GM19468 (cell line): ENCODE measurements at regions not wholly inside any gene's neighbourhood (a gene's known extent, or its start where the extent isn't known, plus 50 kb on each side); places are given as distances from the start of the nearest gene placed in this dataset.
"Not testable (repeated sequence)": the region's sequence is repeated elsewhere in the genome, so short reads cannot be mapped to it uniquely, and the experiment has no call there.

ENCODE experiments used
- ATAC-seq: cut with Tn5 transposase; IDR thresholded peaks from one replicate; pipeline ENCODE4 v1.9.1; 2021; ENCODE audit warnings: mild to moderate bottlenecking, moderate library complexity, moderate number of reproducible peaks; ENCODE audit not compliant: unreplicated experiment; ENCODE audit errors: extremely low read depth

GRCh38 chr17:70414300-70414699 is 245.0 kb downstream of the KCNJ2 start:
- ATAC-seq, result no peak

- no peak for ATAC-seq
These were observed 251.6 kb downstream of the KCNJ2 start for GRCh38 chr17:70420861-70421445.

- ATAC-seq, result no peak
These were observed 253.5 kb downstream of the KCNJ2 start for GRCh38 chr17:70422862-70423261.

- ATAC-seq, result no peak
These were observed 254.2 kb downstream of the KCNJ2 start for GRCh38 chr17:70423562-70423961.

- ATAC-seq, result no peak
These were observed 257.4 kb downstream of the KCNJ2 start for GRCh38 chr17:70426752-70427151.

GRCh38 chr17:70434536-70435490 is 265.5 kb downstream of the KCNJ2 start:
- no peak for ATAC-seq

DNA sequence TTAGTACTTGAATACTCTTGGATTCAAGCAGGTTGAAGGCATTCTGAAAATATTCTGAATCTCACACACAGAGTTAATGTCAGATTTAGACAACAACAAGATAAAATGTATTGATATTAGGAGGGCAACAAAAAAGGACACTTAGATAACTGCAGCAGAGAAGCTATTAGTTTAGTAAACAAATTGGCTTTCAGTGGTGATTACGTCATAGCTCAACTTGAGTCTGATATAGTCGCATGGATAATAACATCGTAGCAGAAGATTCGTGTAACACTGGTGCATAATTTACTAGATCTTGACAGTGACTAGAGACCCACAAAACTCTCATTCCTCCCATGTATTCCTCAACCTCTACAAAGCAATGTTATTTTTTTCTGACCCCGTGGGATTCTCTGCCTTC is 268.3 kb downstream of the KCNJ2 start:
- ATAC-seq, result no peak

GRCh38 chr17:70446446-70446845 is 277.1 kb downstream of the KCNJ2 start:
- ATAC-seq, result no peak

DNA sequence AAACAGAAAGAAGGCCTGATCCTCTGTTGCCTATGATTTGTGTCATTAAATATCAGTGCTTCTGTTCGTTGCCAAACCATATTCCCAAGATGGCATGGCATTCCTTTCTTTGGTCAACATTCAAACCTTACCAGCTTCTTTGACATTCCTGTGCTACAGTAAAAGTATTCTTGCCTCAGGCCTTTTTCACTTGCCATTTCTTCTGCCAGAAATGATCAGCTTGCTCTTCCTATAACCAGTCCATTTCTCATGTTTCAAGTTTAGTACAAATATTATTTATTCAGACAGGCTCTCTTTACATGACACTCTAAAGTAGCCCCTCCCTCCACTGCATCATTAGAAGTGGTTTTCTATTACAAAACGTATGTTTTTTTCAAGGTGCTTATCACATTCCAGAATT is 278.3 kb downstream of the KCNJ2 start:
- ATAC-seq, result no peak

DNA sequence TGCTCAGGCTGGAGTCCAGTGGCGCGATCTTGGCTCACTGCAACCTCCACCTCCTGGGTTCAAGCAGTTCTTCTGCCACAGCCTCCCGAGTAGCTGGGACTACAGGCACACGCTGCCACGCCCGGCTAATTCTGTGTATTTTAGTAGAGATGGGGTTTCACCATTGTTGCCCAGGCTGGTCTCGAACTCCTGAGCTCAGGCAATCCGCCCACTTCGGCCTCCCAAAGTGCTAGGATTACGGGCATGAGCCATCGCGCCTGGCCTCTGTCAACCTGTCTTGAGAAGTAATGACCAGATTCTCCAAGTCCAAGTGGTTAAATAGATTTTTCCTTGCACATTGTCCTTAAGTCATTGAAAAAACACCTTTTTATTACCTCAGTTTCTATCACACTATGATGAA is 283.7 kb downstream of the KCNJ2 start:
- not testable (repeated sequence) for ATAC-seq

DNA sequence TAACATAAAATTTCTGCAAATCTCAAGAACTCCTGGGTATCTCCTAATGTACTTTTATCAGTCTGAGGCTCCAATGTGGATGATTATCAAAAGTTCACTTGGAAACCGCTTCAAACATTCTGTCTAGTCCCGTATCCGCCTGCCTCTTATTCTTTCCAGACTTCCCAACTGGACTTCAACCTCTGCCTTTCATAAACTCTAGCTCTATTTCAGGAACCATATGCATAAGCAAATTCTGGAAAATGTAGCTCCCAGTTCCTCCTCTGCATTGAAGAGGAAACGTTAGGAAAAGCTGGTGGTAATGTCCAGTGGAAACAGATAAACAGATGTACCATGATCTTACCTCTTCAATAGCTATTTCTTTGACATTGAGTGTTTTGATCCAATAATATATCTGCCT is 285.0 kb downstream of the KCNJ2 start:
- no peak for ATAC-seq

- no peak for ATAC-seq
These were observed 285.6 kb downstream of the KCNJ2 start for GRCh38 chr17:70454908-70455307.

DNA sequence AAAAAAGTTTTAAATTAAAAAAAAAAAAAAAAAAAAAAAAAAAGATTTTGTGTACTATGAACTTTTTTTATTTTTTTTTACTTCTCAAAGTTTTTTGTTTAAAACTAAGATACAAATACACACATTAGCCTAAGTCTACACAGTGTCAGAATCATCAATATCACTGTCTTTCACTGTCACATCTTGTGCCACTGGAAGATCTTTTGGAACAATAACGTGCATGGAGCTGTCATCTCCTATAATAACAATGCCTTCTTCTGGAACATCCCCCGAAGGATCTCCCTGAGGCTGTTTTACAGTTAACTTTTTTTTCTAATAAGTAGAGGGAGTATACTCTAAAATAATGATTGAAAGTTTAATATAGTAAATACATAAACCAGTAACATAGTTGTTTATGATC is 295.7 kb downstream of the KCNJ2 start:
- no peak for ATAC-seq

- ATAC-seq, result no peak
These were observed 299.3 kb downstream of the KCNJ2 start for GRCh38 chr17:70468661-70469060.

DNA sequence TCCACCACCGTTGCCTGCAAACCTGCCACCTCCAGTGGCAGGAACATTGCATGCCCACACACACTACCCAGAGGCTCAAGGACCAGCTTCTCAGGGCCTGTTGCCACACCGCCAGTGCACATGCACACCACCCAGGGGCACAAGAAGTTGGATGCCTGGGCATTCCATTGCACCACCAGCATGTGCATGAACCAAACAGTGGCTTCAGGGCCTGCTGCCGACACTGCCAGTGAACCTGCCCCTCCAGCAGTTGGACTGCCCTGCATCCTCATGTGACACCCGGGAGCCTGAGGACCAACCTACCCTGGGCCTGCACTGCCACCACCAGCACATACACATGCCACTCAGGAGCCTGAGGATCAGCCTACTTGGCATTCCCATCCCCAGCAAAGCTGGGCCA is 303.7 kb downstream of the KCNJ2 start:
- no peak for ATAC-seq

- no peak for ATAC-seq
These were observed 307.0 kb downstream of the KCNJ2 start for GRCh38 chr17:70476368-70476767.

GRCh38 chr17:70478902-70479301 is 309.6 kb downstream of the KCNJ2 start:
- ATAC-seq, result no peak

DNA sequence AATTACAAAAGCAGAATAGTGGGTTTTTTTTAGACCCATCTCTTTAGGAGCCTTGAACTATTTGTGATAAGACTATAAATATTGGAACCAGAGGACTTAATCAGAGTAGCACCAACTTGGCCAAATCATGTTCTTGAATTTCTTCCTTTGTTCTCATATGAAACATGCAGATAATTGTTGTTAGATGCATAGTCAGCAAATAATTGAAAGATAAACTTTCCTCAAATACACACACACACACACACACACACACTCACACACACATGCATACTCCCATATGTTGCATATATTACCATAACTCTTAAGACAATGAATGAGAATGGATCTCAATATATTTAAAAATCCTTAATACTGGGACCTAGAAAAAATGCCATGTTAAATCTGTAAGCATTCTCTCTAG is 310.4 kb downstream of the KCNJ2 start:
- no peak for ATAC-seq

DNA sequence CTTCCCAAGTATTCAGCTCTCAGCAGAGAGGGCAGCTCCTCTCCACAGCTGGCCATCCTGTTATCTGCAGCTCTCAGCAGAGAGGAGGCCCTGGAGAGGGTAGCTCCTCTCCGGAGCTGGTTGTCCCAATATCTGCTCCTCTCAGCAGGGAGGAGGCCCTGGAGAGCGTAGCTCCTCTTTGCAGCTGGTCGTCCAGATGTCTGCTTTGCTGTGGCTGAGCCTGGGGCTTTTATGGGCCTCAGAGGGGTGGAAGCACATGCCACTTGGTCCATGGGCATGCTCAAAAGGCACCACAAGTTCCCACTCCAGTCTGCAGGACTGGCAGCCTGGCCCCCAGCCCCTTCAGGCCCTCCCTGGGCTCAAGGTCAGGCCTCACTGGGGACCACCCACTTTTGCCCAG is 314.3 kb downstream of the KCNJ2 start:
- ATAC-seq, result no peak

- no peak for ATAC-seq
These were observed 314.7 kb downstream of the KCNJ2 start for GRCh38 chr17:70484050-70484449.

GRCh38 chr17:70484496-70484895 is 315.2 kb downstream of the KCNJ2 start:
- no peak for ATAC-seq

GRCh38 chr17:70492368-70492767 is 323.0 kb downstream of the KCNJ2 start:
- ATAC-seq, result no peak
